Fibroblast of upper back skin (primary cell): ENCODE measurements at regions not wholly inside any gene's neighbourhood (a gene's known extent, or its start where the extent isn't known, plus 50 kb on each side); places are given as distances from the start of the nearest gene placed in this dataset.
"Not testable (repeated sequence)": the region's sequence is repeated elsewhere in the genome, so short reads cannot be mapped to it uniquely, and the experiment has no call there.

Source experiments
- DNase-seq: peaks from one replicate; pipeline ENCODE4 v3.0.0-alpha.2; 2013

DNA sequence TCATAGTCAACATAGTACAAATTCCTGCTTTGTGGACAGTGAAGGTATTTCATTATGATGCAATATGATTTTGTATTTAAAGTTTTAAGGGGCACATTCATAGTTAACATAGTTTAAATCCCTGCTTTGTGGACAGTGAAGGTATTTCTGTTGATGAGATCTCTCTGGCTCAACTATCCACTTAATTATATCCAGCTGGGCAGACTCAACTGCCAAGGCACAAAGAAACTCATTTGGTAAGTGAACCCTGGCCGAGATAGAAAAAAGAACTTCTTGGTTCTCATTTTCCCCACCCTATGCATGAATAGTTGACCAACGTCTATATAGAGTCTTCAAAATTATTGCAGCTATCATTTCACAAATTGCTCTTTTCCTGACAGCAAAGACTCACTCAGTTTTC lies 1194.6 kb downstream of the NCAM2 start:
- peak; percentile 28 for DNase-seq

DNA sequence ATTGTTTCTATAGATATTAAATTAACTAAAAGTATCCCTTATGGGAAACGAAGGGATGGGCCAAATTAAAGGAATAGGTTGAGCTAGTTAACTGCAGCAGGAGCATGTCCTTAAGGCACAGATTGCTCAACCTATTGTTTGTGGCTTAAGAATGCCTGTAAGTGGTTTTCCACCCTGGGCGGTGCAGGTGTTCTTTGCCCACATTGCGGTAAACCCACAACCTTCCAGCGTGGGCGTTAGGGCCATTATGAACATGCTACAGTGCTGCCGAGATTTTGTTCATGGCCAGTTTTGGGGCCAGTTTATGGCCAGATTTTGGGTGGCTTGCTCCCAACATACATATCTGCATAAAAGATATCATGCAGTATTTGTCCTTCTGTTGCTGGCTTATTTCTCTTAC lies 1196.8 kb downstream of the NCAM2 start:
- not testable (repeated sequence) for DNase-seq

DNA sequence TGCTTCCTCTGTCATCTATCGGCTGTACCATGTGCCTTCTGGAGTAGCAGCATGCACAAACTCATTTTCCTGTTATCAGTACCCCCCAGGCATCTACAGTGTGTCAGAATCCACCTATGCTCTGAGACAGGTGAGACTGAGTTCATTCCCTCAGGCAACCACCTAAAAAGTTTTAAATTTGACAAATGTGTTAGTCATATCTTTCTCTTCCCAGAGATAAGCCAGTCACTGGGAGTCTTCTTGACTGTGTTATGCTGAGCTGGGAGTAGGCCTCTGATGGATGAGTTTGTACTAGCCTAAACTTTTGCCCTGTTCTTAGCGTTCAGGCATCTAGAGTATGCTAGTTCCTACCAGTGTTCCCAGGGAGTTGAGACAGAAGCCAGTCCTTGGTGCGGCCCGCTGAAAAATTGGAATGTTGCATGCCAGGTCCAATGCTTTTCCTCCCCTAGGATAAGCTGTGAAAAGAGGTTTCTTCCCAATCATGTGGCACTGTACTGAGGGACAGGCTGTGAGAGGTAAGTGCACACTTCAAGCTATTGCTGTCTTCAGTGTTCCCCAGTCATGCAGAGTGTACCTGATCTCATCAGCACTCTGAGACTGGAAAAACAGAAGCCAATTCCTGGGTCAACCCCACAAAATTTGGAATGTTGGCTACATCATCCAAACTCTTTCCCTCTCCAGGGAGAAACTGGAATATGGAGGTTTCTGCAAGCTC lies 1202.3 kb downstream of the NCAM2 start:
- DNase-seq, result no peak

DNA sequence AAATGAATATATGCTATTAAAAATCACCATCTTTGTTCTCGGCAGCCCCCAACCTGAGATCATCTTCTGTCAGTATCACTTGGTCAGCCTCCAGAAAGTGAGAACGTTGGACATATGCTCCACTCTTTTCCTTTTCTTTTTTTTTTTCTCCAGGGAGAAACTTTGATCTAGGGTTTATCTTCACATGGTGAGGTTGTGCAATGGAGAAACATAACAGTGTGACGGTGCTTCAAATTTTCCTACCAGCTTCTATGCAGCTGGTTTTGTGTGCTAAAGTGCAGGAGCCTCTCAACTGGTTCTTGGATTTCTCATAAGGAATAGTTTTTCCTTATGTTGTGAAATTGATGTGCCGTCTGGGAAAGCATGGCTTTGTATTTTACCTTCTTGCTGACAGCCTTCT lies 1202.9 kb downstream of the NCAM2 start:
- no peak for DNase-seq

DNA sequence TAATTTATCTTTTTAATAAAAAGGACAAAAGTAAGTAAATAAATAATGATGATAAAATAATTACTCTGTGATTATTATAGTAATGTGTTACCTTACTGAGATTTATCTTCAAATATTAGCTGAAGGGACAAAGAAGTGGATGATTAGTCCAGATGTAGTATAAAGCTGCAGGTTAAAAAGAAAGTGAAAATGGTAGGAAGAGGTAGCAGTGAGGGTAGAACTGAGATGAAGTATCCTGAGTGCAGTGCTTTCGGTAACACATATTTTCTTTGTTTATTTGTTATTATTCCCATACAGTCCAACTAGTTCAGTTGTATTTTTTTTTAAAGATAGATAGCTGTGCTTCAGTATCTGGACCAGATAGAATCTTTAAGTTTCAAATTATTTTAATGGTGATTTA lies 1203.5 kb downstream of the NCAM2 start:
- no peak for DNase-seq

DNA sequence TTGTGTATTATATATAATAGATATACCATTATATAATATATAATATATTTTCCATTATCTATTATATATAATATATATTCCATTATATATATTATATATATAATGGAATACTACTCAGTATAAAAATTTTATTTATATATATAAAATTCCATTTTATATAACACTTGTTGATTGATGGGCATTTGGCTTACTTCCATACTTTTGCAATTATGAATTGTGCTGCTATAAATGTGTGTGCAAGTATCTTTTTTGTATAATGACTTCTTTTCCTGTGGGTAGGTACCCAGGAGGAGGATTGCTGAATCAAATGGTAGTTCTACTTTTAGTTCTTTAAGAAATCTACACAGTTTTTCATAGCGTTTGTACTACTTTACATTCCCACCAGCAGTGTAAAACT lies 1211.1 kb downstream of the NCAM2 start:
- DNase-seq, result no peak

DNA sequence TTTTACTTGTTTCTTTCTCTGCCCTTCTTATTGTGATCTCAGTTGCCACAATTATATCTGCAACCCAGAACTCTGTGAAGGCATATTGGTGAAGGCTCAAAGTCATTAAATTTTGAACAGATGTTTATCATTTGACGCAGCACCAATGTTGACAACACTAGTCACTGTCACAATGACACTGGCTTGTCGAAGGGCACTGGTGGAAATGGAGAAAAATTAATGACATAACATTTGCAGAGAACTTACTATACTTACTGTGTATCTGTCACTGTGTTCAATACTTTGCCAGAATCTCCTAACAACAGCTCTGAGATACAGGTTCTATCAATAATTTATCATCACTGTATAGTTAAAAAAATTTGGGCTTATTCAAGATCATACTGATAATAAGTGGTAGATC lies 1213.7 kb downstream of the NCAM2 start:
- no peak for DNase-seq

DNA sequence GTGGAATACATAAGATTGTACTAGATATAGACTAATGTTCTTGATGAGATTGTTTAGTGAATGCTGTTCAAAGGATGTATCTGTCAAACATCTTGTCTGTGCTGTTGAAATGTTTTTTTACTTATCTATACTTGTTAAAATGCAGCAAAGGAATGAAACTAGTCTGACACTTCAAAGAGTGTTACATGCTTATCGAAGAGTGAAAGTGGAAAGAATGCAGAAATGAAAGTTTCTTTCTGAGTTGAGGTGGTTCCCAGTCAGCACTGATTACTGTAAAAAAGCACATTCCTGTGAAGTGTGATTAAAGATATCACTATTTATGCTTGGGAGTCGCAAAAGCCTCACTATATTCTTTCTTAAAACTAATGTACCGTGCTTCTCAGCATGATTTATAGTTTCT lies 1225.2 kb downstream of the NCAM2 start:
- peak; percentile 1 for DNase-seq

DNA sequence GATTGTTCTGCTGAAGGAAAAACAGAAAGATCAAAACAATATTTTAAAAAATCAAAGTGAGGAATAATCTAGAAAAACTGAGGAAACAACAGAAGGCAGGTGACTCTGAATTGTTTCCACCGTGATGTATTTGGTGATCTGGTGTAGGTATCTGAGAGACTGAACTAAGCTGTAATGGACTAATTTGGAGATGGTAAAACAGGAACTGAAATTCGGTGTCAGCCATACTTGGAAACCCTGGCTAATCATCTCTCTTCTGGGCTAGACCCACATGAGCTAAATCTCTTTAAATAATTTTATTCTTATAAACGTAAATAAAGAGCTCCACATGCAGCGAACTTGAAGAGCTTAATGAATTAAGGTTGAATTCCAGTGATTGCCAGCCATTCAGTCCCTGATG lies 1226.1 kb downstream of the NCAM2 start:
- DNase-seq, result no peak

DNA sequence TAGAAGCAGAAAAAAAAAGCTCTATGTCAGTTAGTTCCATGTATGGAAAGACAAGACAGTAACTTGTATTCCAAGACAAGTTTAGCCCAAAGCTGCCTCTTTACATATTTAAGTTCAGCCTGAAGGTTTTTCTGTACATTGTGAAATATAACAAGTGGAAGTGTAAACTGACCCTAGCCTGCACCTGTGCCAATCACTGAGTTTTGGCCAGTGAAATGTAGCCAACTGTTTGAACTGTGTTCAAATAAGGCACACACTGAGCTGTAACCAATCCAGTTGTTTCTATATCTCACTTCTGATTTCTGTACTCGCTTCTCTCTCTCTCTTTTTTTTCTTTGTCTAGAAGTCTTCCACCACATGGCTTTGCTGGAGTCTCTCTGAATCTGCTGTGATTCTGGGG lies 1227.1 kb downstream of the NCAM2 start:
- no peak for DNase-seq

DNA sequence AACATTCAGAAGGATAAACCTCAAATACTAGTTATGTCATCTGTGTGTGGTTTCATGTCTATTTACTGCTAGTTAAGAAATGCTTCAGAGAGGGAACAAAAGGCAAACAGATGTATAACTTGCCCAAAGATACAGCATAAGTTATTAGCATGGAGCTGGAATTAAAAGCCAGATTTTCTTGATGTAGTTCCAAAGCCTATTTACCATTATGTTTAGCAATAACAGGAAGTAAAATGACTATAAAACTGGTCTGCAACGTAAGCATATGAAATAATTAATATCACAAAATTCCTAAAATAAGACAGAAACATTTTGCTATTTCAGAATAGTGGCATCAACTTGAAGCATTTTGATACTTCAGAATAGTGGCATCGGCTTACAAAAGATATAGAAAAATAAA lies 1232.8 kb downstream of the NCAM2 start:
- DNase-seq, result no peak

DNA sequence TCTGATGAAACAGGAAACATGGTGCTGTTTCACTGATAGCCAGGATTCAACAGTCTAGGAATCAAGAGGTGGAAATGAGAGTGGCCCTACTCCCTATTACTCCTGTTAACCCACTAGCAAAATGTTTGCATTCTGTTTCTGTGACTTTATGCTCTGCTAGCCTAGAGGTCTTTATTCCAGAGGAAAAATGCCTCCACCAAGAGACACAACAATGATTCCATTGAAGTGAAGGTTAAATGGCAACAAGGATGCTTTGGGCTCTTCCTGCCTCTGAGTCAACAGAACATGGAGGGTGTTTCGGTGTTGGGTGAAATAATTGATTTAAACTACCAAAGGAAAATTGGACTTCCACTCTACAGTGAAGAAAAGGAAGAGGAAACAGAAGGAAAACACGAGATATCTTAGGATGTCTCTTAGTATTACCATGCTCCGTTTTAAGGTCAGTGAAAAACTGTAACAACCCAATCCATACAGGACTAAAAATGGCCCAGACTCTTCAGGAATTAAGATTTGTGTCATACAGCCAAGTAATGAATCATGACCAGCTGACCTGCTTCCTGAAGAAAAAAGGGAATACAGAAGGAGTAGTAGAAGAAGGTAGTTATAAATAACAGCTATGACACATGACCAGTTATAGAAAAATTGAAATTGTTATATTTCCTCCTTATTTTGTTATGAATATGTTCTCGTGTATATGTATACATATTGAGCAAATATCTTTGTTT lies 1237.8 kb downstream of the NCAM2 start:
- no peak for DNase-seq

DNA sequence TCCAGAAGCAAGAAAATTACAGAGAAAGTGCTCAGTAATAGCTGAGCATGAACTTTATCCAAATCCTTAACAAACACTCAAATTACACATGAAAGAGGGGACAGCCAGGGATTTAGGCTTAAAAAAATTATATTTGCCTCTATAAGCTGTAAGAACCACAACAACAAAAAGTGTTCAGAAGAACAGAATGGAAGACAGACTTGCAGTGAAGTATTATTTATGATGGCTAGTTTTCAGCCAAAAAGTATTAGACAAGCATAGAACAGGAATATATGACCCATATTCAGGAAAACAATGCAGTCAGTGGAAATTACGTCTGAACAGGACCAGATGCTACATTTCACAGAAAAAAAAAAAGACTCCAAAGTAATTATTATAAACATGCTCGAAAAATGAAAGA lies 1246.3 kb downstream of the NCAM2 start:
- no peak for DNase-seq

DNA sequence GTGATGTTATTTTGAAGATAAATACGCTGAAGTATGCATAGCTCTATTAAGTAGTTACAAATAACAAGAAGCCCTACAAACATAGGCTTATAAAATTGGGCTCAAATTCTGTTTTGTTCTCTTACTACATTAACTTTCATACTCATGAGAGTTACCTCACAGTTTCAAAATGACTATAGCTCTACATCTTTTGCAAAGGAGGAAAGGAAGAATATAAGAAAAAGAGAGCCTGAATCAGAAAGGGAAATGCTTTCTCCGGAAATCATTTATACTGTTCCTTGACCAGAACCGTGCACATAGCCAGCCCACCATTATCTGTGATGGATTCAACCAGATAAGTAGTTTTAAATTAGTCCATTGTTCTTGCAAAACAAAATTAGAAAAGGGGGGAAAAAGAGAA lies 1252.1 kb downstream of the NCAM2 start:
- no peak for DNase-seq

DNA sequence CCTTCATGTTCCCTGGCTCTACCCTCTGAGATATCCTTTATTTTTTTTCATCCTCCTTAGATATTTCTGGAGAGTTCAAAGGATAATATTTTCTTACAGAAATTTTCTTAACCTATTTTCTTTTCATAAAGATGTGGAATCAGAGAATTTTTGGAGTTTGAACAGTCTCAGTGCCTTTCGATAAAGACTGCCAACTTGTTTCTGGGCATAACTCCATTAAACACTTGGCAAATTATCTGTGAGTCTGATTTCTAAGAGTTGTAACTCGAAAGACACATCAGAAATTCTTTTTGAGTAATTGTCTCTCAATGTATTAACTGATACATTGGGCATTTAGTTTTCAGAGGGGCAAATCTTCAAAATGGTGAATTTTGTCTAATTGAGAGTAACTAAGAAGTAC lies 1255.6 kb downstream of the NCAM2 start:
- no peak for DNase-seq

DNA sequence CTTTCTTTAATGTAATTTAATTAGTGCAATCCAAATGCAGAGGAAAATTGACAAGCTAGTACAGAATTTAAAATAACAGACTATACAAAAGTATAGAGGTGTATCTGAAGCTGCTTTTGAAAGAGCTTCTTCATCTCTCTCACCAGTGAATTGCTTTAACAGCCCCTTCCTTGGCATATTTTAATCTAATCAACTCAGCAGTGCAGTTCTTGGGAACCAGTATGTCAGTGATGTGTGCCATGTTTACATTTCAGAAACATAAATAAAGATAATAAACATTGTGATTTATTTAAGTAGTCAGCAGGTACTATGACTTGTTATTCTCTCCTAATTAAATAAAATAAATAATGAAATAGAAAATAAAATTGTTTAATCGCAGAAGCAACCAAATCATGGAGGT lies 1260.6 kb downstream of the NCAM2 start:
- no peak for DNase-seq

DNA sequence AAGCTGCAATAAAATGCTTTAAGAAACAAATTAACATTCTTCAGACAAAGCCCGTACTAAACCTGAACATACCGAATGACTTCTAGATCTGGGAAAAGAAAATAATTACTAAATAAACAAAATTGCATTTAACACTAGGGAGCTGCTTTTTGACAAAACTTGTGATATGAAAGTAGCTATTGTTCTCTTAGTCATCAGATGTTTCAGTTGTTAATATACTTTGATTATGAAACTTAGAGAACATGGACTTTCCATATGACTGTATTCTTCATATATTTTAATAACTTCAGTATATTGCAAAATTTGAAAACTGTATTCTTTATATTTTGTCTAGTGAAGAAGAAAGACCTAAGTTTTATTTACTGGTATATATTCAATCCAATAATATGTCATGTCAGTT lies 1262.1 kb downstream of the NCAM2 start:
- no peak for DNase-seq

DNA sequence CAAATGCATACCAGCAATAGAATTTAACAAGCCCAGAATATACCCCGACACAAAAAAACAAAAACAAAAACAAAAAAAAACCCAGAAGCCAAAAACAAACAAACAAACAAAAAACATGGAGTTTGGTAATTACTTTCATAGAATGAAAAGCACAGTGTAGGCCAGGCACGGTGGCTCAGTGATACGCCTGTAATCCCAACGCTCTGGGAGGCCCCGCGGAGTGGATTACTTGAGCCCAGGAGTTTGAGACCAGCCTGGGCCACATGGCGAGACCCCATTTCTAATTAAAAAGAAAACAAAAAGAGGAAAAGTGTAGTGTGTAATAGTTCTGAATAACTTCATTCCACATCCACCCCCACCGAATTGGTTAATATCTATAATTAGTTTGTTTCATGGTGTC lies 1265.7 kb downstream of the NCAM2 start:
- no peak for DNase-seq

DNA sequence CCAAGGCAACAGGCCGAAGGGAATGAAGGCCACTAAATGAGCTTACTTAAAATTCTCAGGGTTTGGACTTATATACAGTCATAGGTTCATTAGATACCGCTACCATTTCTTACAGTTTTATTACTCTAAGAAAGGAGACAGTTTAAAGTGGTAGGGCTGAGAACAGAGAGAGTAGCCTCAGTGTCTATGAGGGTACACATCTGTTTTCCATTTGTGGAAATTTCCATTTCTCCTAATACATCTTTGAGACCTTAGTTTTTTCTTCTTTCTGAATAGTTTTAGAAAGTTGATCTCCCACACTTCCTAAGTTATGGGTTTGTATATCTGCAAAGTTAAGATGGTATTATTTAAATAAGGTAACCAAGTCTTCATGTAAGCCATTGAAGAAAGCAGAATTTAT lies 1279.1 kb downstream of the NCAM2 start:
- DNase-seq, result no peak

DNA sequence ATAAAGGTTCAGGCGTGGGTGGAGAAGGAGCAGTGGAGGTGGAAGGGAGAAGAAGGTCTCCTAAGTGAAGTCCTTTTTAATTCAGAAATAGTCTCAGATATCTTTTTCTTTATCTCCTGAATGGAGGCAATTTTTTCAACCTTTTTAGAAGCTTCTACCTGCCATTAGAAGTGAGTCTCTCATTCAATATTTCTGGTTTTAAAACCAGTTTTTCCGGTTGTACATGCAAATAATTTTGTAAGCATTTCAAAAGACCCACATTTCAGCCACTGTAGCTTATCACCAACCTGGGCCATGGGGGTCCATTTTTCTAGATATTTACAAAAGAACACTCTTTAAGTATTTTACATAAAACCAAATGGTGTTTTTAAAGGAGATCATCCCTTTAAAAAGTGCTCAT lies 1280.2 kb downstream of the NCAM2 start:
- DNase-seq, result no peak

DNA sequence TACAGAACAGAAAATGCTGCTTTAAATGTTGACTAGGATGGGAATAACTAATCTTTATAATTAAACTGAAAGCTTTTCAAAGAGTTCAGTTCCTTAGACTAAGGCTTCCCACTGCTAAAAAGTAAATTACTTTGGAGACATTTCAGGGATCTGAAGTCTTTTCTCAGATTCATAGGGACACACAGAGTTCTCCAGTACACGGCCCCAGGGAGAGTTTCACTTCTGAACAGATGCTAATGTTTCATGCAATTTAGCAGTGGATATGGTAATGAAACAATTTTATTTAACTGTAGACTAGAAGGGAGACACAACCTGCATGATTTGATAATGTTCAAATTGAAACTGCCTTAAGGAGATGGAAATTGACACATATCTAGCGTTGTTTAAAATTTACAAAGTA lies 1282.6 kb downstream of the NCAM2 start:
- DNase-seq, result no peak

DNA sequence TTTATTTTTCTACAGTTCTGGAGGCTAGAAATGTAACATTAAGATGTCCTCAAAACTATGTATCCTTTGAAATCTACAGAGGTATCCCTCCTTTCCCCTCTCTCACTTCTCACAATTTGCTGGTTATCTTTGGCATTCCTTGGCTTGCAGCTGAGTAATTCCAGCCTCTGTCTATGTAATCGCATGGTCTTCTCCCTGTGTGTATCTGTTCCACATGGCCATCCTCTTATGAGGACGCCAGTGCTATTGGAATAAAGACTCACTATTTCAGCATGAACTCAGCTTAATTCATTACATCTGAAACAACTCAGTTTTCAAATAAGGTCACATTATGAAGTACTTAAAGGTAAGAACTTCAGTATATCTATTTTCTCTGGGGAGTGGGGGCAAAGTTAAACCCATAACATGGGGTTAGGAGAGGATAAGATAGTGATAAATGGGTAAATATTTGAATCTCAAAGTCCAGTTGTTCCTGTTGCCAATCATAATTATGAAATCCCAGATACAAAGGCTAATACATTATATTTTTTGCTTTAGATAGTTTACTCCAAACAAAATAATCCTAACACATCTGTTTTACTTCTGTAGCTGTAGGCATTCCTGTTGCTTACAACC lies 1290.8 kb downstream of the NCAM2 start:
- DNase-seq, result no peak

DNA sequence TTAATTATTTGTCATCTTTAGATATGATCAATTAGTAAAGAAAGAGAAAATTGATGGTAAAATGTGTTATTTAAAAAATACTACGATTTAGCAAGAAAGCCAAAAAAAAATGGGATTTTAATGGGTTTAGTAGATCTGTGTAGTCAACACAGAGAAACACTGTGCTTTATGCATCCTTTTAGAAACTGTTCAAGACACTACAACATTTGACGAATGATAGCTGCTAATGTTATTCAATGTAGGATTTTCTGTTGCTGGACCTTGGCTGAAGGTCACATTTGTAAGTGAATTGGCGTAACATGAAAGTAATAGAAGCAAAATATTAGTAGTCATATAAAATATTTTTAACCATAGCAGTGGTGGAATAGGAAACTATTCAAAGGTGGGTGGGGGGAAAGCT lies 1293.9 kb downstream of the NCAM2 start:
- DNase-seq, result no peak

DNA sequence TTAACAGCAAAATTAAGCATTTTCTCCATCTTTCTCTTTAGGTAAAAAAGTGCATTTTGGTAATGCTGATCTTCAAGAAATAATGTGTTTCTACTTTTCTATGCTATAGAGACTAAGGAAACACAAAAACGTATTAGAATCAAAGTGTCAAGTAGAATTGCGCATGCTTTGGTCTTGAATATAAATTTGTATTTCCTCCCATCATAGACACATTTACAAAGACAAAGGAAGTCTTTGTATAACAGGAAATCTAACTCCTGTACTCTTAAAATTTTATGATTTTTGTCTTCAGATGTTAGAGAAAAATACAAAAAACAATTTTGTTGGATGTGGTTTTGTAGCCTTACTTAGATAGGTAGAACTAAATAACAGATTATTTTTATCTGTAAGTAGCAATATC lies 1299.4 kb downstream of the NCAM2 start:
- DNase-seq, result no peak
